Liver (tissue), 8 donors: ENCODE measurements at regions not wholly inside any gene's neighbourhood (a gene's known extent, or its start where the extent isn't known, plus 50 kb on each side); places are given as distances from the start of the nearest gene placed in this dataset.
A peak's percentile ranks its signal among the peaks of the same experiment; 100 is the strongest.

Experiments used
- DNase-seq: peaks from one replicate; pipeline ENCODE4 v3.0.0-alpha.2; 2017; ENCODE audit warnings: low spot score
- H3K27ac ChIP-seq, 2 donors: one replicate each; pipeline ENCODE4 v1.7.0; 2013; ENCODE audit warnings: inconsistent platforms in 2 of 2, low read length in 2 of 2, control low read depth in 1 of 2, low read depth in 1 of 2, mild to moderate bottlenecking in 1 of 2
- H3K27me3 ChIP-seq, 4 donors: one replicate each; pipeline versions ENCODE4 v1.6.1 to v1.7.0; 2013; ENCODE audit warnings: low read length in 3 of 4, inconsistent platforms in 1 of 4, mild to moderate bottlenecking in 1 of 4, moderate library complexity in 1 of 4; ENCODE audit not compliant: control insufficient read depth in 4 of 4, insufficient read depth in 4 of 4
- H3K36me3 ChIP-seq, 4 donors: one replicate each; pipeline versions ENCODE4 v1.6.1 to v1.7.0; 2013; ENCODE audit warnings: low read length in 3 of 4, mild to moderate bottlenecking in 3 of 4, low read depth in 1 of 4, moderate library complexity in 1 of 4; ENCODE audit not compliant: control insufficient read depth in 4 of 4, insufficient read depth in 3 of 4
- H3K4me1 ChIP-seq, 4 donors: one replicate each; pipeline versions ENCODE4 v1.6.1 to v1.7.0; 2013; ENCODE audit warnings: low read length in 3 of 4, mild to moderate bottlenecking in 3 of 4, moderate library complexity in 1 of 4; ENCODE audit not compliant: control insufficient read depth in 4 of 4, insufficient read depth in 4 of 4
- H3K4me3 ChIP-seq, 3 donors: one replicate each; pipeline versions ENCODE4 v1.6.1 to v1.7.0; 2013; ENCODE audit warnings: low read length in 3 of 3, control low read depth in 1 of 3, low read depth in 1 of 3, mild to moderate bottlenecking in 1 of 3
- H3K9ac ChIP-seq, 2 donors: one replicate each; pipeline ENCODE4 v1.7.0; 2013; ENCODE audit warnings: low read length in 2 of 2, mild to moderate bottlenecking in 2 of 2, moderate library complexity in 2 of 2, control low read depth in 1 of 2, low read depth in 1 of 2
- H3K9me3 ChIP-seq, 4 donors: one replicate each; pipeline versions ENCODE4 v1.6.1 to v1.7.0; 2013; ENCODE audit warnings: low read length in 3 of 4; ENCODE audit not compliant: control insufficient read depth in 4 of 4
- ATF3 ChIP-seq: IDR thresholded peaks from 2 replicates; pipeline ENCODE4 v1.6.1; 2016; ENCODE audit warnings: antibody characterized with exemption
- CTCF ChIP-seq: fragments of 150-350 bp; IDR thresholded peaks from 2 replicates; pipeline ENCODE4 v1.5.1; 2017; ENCODE audit warnings: improper control_type of control experiment, low read depth, low read length; ENCODE audit not compliant: missing input control
- EGR1 ChIP-seq, 2 donors: IDR thresholded peaks; 2 replicates each; pipeline ENCODE4 v1.6.1; 2016 to 2018; ENCODE audit warnings: antibody characterized with exemption in 2 of 2, low read depth in 2 of 2
- FOXA1 ChIP-seq: IDR thresholded peaks from 2 replicates; pipeline ENCODE4 v1.6.1; 2016; ENCODE audit warnings: antibody characterized with exemption
- GABPA ChIP-seq, 2 donors: IDR thresholded peaks in 1 of 2; conservative IDR thresholded peaks in 1 of 2; 2 replicates each; pipeline ENCODE4 v1.6.1; 2016; ENCODE audit warnings: antibody characterized with exemption in 2 of 2, mild to moderate bottlenecking in 1 of 2, moderate library complexity in 1 of 2
- HNF4A ChIP-seq, 2 donors: conservative IDR thresholded peaks; 2 replicates each; pipeline ENCODE4 v1.6.1; 2016; ENCODE audit warnings: antibody characterized with exemption in 2 of 2, mild to moderate bottlenecking in 2 of 2
- HNF4G ChIP-seq: IDR thresholded peaks from 2 replicates; pipeline ENCODE4 v1.6.1; 2016; ENCODE audit warnings: antibody characterized with exemption
- JUND ChIP-seq, 2 donors: IDR thresholded peaks; 2 replicates each; pipeline ENCODE4 v1.6.1; 2016; ENCODE audit warnings: antibody characterized with exemption in 2 of 2
- NR2F2 ChIP-seq: IDR thresholded peaks from 2 replicates; pipeline ENCODE4 v1.6.1; 2016; ENCODE audit warnings: antibody characterized with exemption
- RAD21 ChIP-seq, 2 donors: IDR thresholded peaks; 2 replicates each; pipeline ENCODE4 v1.6.1; 2016; ENCODE audit warnings: antibody characterized with exemption in 2 of 2, mild to moderate bottlenecking in 2 of 2
- RXRA ChIP-seq, 2 donors: IDR thresholded peaks; 2 replicates each; pipeline ENCODE4 v1.6.1; 2017 to 2018; ENCODE audit warnings: antibody characterized with exemption in 2 of 2, mild to moderate bottlenecking in 1 of 2
- SP1 ChIP-seq: IDR thresholded peaks from 2 replicates; pipeline ENCODE4 v1.6.1; 2018; ENCODE audit warnings: antibody characterized with exemption, mild to moderate bottlenecking
- TAF1 ChIP-seq: conservative IDR thresholded peaks from 2 replicates; pipeline ENCODE4 v1.6.1; 2016; ENCODE audit warnings: antibody characterized with exemption, mild to moderate bottlenecking
- YY1 ChIP-seq: IDR thresholded peaks from 2 replicates; pipeline ENCODE4 v1.6.1; 2016; ENCODE audit warnings: antibody characterized with exemption, mild to moderate bottlenecking
- WGBS: extraction: QIAGEN DNeasy Blood & Tissue Kit; methylation state at CpG from one replicate; pipeline ENCODE4 v1.1.7; 2013; 5-methylcytosine and 5-hydroxymethylcytosine counted together
- TF ChIP-seq, protein P1 (sequence below): IDR thresholded peaks from 2 replicates; pipeline ENCODE4 v1.6.1; 2016; ENCODE audit warnings: antibody characterized with exemption, mild to moderate bottlenecking
- TF ChIP-seq, protein P2 (sequence below): IDR thresholded peaks from 2 replicates; pipeline ENCODE4 v1.6.1; 2016; ENCODE audit warnings: antibody characterized with exemption
- TF ChIP-seq, protein P3 (sequence below): IDR thresholded peaks from 2 replicates; pipeline ENCODE4 v1.6.1; 2016; ENCODE audit warnings: antibody characterized with exemption
- donor health status: healthy.
- donor health status: healthy.
- donor health status: healthy.
- donor health status: healthy.
- donor health status: healthy.

DNA sequence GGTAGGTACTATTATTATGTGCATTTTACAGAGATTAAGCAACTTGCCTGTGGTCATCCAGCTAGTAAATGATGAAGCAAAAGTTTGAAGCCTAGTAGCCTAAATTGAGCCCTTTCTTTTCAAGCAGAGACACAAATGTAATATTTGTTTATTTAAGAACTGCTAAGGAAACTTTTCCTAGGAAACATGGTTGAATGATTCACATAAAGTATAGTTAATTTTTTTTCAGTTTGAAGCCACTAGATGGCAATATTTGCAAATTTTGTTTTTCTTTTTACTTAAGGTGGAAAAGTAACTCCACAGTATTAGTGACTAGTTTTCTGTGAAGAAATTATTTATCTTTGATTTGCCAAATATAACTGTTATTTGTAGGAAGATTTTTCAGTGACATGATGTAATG lies 52.8 kb upstream of the ANKRD17 start:
- Histone ChIP-seq H3K4me3 (no peak overlapping the region), H3K9me3 (peaks cover 0 to 2% (median 0%) of the 10 kb centered on the region in 4 donors), H3K27ac (no peak overlapping the region), H3K36me3 (no peaks in the 10 kb centered on the region), H3K27me3 (no peaks in the 10 kb centered on the region), H3K9ac (peak overlapping the region in 1 of 2 donors; percentile 33), H3K4me1 (peaks cover 0 to 16% (median 2%) of the 10 kb centered on the region in 4 donors)
- no peak for DNase-seq
- peak; percentile 28 for TF ChIP-seq YY1
- TF ChIP-seq ATF3, result no peak
- TF ChIP-seq EGR1 (IDR thresholded peaks at IDR 0.05; ENCODE audit: low read depth in 2 of 2), result no peak
- TF ChIP-seq RAD21 (IDR thresholded peaks at IDR 0.05), result peak; percentile 76 to 80
- TF ChIP-seq CTCF, result peak; percentile 40
- peak in 1 of 2 donors; percentile 13 for TF ChIP-seq JUND (IDR thresholded peaks at IDR 0.05)
- TF ChIP-seq TAF1, result no peak

- H3K9me3 ChIP-seq, result peaks cover 0 to 2% (median 0%) of the 10 kb centered on the region in 4 donors
- H3K27ac ChIP-seq, result no peak overlapping the region
- H3K9ac ChIP-seq, result no peak overlapping the region
- H3K36me3 ChIP-seq, result no peaks in the 10 kb centered on the region
- H3K4me1 ChIP-seq, result peaks cover 0 to 7% (median 2%) of the 10 kb centered on the region in 4 donors
- TF ChIP-seq, protein P1, sequence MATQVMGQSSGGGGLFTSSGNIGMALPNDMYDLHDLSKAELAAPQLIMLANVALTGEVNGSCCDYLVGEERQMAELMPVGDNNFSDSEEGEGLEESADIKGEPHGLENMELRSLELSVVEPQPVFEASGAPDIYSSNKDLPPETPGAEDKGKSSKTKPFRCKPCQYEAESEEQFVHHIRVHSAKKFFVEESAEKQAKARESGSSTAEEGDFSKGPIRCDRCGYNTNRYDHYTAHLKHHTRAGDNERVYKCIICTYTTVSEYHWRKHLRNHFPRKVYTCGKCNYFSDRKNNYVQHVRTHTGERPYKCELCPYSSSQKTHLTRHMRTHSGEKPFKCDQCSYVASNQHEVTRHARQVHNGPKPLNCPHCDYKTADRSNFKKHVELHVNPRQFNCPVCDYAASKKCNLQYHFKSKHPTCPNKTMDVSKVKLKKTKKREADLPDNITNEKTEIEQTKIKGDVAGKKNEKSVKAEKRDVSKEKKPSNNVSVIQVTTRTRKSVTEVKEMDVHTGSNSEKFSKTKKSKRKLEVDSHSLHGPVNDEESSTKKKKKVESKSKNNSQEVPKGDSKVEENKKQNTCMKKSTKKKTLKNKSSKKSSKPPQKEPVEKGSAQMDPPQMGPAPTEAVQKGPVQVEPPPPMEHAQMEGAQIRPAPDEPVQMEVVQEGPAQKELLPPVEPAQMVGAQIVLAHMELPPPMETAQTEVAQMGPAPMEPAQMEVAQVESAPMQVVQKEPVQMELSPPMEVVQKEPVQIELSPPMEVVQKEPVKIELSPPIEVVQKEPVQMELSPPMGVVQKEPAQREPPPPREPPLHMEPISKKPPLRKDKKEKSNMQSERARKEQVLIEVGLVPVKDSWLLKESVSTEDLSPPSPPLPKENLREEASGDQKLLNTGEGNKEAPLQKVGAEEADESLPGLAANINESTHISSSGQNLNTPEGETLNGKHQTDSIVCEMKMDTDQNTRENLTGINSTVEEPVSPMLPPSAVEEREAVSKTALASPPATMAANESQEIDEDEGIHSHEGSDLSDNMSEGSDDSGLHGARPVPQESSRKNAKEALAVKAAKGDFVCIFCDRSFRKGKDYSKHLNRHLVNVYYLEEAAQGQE, result no peak
- TF ChIP-seq YY1 (no peak), HNF4A (conservative IDR thresholded peaks at IDR 0.05) (no peak), JUND (IDR thresholded peaks at IDR 0.05) (no peak), TAF1 (no peak), RXRA (IDR thresholded peaks at IDR 0.05) (no peak), SP1 (no peak), GABPA (IDR thresholded peaks at IDR 0.05 in 1 of 2, conservative IDR thresholded peaks at IDR 0.05 in 1 of 2) (no peak), CTCF (no peak), FOXA1 (no peak), EGR1 (IDR thresholded peaks at IDR 0.05; ENCODE audit: low read depth in 2 of 2) (no peak), ATF3 (no peak), NR2F2 (no peak), HNF4G (no peak)
- TF ChIP-seq, protein P2, sequence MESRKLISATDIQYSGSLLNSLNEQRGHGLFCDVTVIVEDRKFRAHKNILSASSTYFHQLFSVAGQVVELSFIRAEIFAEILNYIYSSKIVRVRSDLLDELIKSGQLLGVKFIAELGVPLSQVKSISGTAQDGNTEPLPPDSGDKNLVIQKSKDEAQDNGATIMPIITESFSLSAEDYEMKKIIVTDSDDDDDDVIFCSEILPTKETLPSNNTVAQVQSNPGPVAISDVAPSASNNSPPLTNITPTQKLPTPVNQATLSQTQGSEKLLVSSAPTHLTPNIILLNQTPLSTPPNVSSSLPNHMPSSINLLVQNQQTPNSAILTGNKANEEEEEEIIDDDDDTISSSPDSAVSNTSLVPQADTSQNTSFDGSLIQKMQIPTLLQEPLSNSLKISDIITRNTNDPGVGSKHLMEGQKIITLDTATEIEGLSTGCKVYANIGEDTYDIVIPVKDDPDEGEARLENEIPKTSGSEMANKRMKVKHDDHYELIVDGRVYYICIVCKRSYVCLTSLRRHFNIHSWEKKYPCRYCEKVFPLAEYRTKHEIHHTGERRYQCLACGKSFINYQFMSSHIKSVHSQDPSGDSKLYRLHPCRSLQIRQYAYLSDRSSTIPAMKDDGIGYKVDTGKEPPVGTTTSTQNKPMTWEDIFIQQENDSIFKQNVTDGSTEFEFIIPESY, result no peak
- TF ChIP-seq, protein P3, sequence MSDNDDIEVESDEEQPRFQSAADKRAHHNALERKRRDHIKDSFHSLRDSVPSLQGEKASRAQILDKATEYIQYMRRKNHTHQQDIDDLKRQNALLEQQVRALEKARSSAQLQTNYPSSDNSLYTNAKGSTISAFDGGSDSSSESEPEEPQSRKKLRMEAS, result no peak
- 82% methylated on average over 3 of the region's 3 CpGs for WGBS
- DNase-seq, result no peak
- no peaks in the 10 kb centered on the region for H3K27me3 ChIP-seq
- H3K4me3 ChIP-seq, result no peak overlapping the region
These were observed 50.6 kb upstream of the ANKRD17 start for GRCh38 chr4:73309211-73309610.
